Iris pigment epithelial cell (primary cell): ENCODE measurements at regions not wholly inside any gene's neighbourhood (a gene's known extent, or its start where the extent isn't known, plus 50 kb on each side); places are given as distances from the start of the nearest gene placed in this dataset.
"Not testable (repeated sequence)": the region's sequence is repeated elsewhere in the genome, so short reads cannot be mapped to it uniquely, and the experiment has no call there.

Experiments used
- DNase-seq: peaks from one replicate; pipeline ENCODE4 v3.0.0-alpha.2; 2011; ENCODE audit warnings: low read depth

GRCh38 chr21:6093870-6094269 lies 4427.5 kb upstream of the TPTE start:
- not testable (repeated sequence) for DNase-seq

GRCh38 chr21:6095304-6095703 lies 4426.1 kb upstream of the TPTE start:
- not testable (repeated sequence) for DNase-seq

GRCh38 chr21:6096560-6097424 lies 4424.6 kb upstream of the TPTE start:
- DNase-seq, result not testable (repeated sequence)

GRCh38 chr21:6097736-6098135 lies 4423.6 kb upstream of the TPTE start:
- not testable (repeated sequence) for DNase-seq

- not testable (repeated sequence) for DNase-seq
Measured at GRCh38 chr21:6098191-6098935, 4423.0 kb upstream of the TPTE start.

GRCh38 chr21:6101588-6101987 lies 4419.8 kb upstream of the TPTE start:
- DNase-seq, result not testable (repeated sequence)

- DNase-seq, result not testable (repeated sequence)
Measured at GRCh38 chr21:6104546-6104945, 4416.8 kb upstream of the TPTE start.

- DNase-seq, result not testable (repeated sequence)
Measured at GRCh38 chr21:6106686-6107567, 4414.5 kb upstream of the TPTE start.

- not testable (repeated sequence) for DNase-seq
Measured at GRCh38 chr21:6108894-6109293, 4412.5 kb upstream of the TPTE start.

GRCh38 chr21:6109774-6110173 lies 4411.6 kb upstream of the TPTE start:
- peak; percentile 49 for DNase-seq

GRCh38 chr21:6110716-6111343 lies 4410.6 kb upstream of the TPTE start:
- DNase-seq, result not testable (repeated sequence)

GRCh38 chr21:6111354-6111753 lies 4410.0 kb upstream of the TPTE start:
- DNase-seq, result not testable (repeated sequence)

- DNase-seq, result not testable (repeated sequence)
Measured at GRCh38 chr21:6118336-6118735, 4403.0 kb upstream of the TPTE start.

- DNase-seq, result not testable (repeated sequence)
Measured at GRCh38 chr21:6120863-6121262, 4400.5 kb upstream of the TPTE start.

GRCh38 chr21:6122629-6123028 lies 4398.8 kb upstream of the TPTE start:
- DNase-seq, result not testable (repeated sequence)

- not testable (repeated sequence) for DNase-seq
Measured at GRCh38 chr21:6123224-6123623, 4398.2 kb upstream of the TPTE start.

GRCh38 chr21:6125549-6126240 lies 4395.7 kb upstream of the TPTE start:
- peak; percentile 17 for DNase-seq

GRCh38 chr21:6126976-6127732 lies 4394.2 kb upstream of the TPTE start:
- not testable (repeated sequence) for DNase-seq

- not testable (repeated sequence) for DNase-seq
Measured at GRCh38 chr21:6130734-6131133, 4390.6 kb upstream of the TPTE start.

- DNase-seq, result not testable (repeated sequence)
Measured at GRCh38 chr21:6133373-6133772, 4388.0 kb upstream of the TPTE start.
